Liver (tissue), 7 donors: ENCODE measurements at regions not wholly inside any gene's neighbourhood (a gene's known extent, or its start where the extent isn't known, plus 50 kb on each side); places are given as distances from the start of the nearest gene placed in this dataset.
A peak's percentile ranks its signal among the peaks of the same experiment; 100 is the strongest.

Source experiments
- DNase-seq: peaks from one replicate; pipeline ENCODE4 v3.0.0-alpha.2; 2017; ENCODE audit warnings: low spot score
- H3K27ac ChIP-seq, 2 donors: one replicate each; pipeline ENCODE4 v1.7.0; 2013; ENCODE audit warnings: inconsistent platforms in 2 of 2, low read length in 2 of 2, control low read depth in 1 of 2, low read depth in 1 of 2, mild to moderate bottlenecking in 1 of 2
- H3K27me3 ChIP-seq, 4 donors: one replicate each; pipeline versions ENCODE4 v1.6.1 to v1.7.0; 2013; ENCODE audit warnings: low read length in 3 of 4, inconsistent platforms in 1 of 4, mild to moderate bottlenecking in 1 of 4, moderate library complexity in 1 of 4; ENCODE audit not compliant: control insufficient read depth in 4 of 4, insufficient read depth in 4 of 4
- H3K36me3 ChIP-seq, 4 donors: one replicate each; pipeline versions ENCODE4 v1.6.1 to v1.7.0; 2013; ENCODE audit warnings: low read length in 3 of 4, mild to moderate bottlenecking in 3 of 4, low read depth in 1 of 4, moderate library complexity in 1 of 4; ENCODE audit not compliant: control insufficient read depth in 4 of 4, insufficient read depth in 3 of 4
- H3K4me1 ChIP-seq, 4 donors: one replicate each; pipeline versions ENCODE4 v1.6.1 to v1.7.0; 2013; ENCODE audit warnings: low read length in 3 of 4, mild to moderate bottlenecking in 3 of 4, moderate library complexity in 1 of 4; ENCODE audit not compliant: control insufficient read depth in 4 of 4, insufficient read depth in 4 of 4
- H3K4me3 ChIP-seq, 3 donors: one replicate each; pipeline versions ENCODE4 v1.6.1 to v1.7.0; 2013; ENCODE audit warnings: low read length in 3 of 3, control low read depth in 1 of 3, low read depth in 1 of 3, mild to moderate bottlenecking in 1 of 3
- H3K9ac ChIP-seq, 2 donors: one replicate each; pipeline ENCODE4 v1.7.0; 2013; ENCODE audit warnings: low read length in 2 of 2, mild to moderate bottlenecking in 2 of 2, moderate library complexity in 2 of 2, control low read depth in 1 of 2, low read depth in 1 of 2
- H3K9me3 ChIP-seq, 4 donors: one replicate each; pipeline versions ENCODE4 v1.6.1 to v1.7.0; 2013; ENCODE audit warnings: low read length in 3 of 4; ENCODE audit not compliant: control insufficient read depth in 4 of 4
- EGR1 ChIP-seq, 2 donors: IDR thresholded peaks; 2 replicates each; pipeline ENCODE4 v1.6.1; 2016 to 2018; ENCODE audit warnings: antibody characterized with exemption in 2 of 2, low read depth in 2 of 2
- FOXA2 ChIP-seq: IDR thresholded peaks from 2 replicates; pipeline ENCODE4 v1.6.1; 2016; ENCODE audit warnings: antibody characterized with exemption
- HNF4A ChIP-seq, 2 donors: conservative IDR thresholded peaks; 2 replicates each; pipeline ENCODE4 v1.6.1; 2016; ENCODE audit warnings: antibody characterized with exemption in 2 of 2, mild to moderate bottlenecking in 2 of 2
- HNF4G ChIP-seq: IDR thresholded peaks from 2 replicates; pipeline ENCODE4 v1.6.1; 2016; ENCODE audit warnings: antibody characterized with exemption
- JUND ChIP-seq, 2 donors: IDR thresholded peaks; 2 replicates each; pipeline ENCODE4 v1.6.1; 2016; ENCODE audit warnings: antibody characterized with exemption in 2 of 2
- RAD21 ChIP-seq, 2 donors: IDR thresholded peaks; 2 replicates each; pipeline ENCODE4 v1.6.1; 2016; ENCODE audit warnings: antibody characterized with exemption in 2 of 2, mild to moderate bottlenecking in 2 of 2
- REST ChIP-seq: IDR thresholded peaks from 2 replicates; pipeline ENCODE4 v1.6.1; 2016; ENCODE audit warnings: antibody characterized with exemption, mild to moderate bottlenecking
- SP1 ChIP-seq: IDR thresholded peaks from 2 replicates; pipeline ENCODE4 v1.6.1; 2018; ENCODE audit warnings: antibody characterized with exemption, mild to moderate bottlenecking
- TAF1 ChIP-seq: conservative IDR thresholded peaks from 2 replicates; pipeline ENCODE4 v1.6.1; 2016; ENCODE audit warnings: antibody characterized with exemption, mild to moderate bottlenecking
- YY1 ChIP-seq: IDR thresholded peaks from 2 replicates; pipeline ENCODE4 v1.6.1; 2016; ENCODE audit warnings: antibody characterized with exemption, mild to moderate bottlenecking
- WGBS: extraction: QIAGEN DNeasy Blood & Tissue Kit; methylation state at CpG from one replicate; pipeline ENCODE4 v1.1.7; 2013; 5-methylcytosine and 5-hydroxymethylcytosine counted together
- TF ChIP-seq, protein P1 (sequence below): IDR thresholded peaks from 2 replicates; pipeline ENCODE4 v1.6.1; 2016; ENCODE audit warnings: antibody characterized with exemption
- TF ChIP-seq, protein P2 (sequence below): IDR thresholded peaks from 2 replicates; pipeline ENCODE4 v1.6.1; 2016; ENCODE audit warnings: antibody characterized with exemption
- donor health status: healthy.
- donor health status: healthy.
- donor health status: healthy.
- donor health status: healthy.

DNA sequence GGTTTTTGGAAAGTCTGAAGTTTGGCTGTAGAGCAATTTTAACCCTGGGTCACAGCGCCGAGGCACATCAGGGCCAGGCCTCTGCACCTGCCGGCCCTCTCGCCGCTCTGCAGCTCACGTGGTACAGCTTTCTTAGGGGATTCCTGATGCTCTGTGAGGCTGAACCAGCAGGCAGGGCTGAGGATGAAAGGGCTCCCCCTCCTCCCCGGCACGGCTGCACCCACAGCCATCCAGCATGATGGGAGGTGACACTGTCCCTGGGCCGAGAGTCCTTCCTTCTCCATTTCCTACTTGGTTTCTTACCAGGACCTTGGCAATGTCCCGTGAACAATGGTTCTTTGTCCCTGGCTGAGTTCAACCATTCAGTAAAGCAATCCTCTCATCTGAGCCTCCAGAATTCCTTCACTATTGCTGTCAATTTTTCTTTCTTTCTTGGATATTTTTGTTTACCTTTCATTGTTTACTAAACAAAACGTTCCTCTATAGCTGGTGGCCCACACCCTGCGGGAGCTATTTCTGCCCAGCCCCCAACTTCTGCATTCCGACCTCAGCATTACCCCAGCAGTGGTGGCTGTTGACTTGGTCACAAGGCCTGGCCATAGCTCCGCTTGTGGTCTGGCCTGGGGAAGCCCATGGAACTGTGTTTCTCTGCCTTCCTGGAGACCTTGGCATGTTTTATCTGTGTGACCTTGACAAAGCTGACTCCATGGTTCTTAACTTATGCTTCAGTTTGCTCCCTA is 172.8 kb upstream of the B3GAT1 start:
- Histone ChIP-seq H3K9me3 (no peaks in the 10 kb centered on the region), H3K27me3 (peaks cover 0 to 2% (median 0%) of the 10 kb centered on the region in 4 donors), H3K36me3 (no peaks in the 10 kb centered on the region), H3K4me1 (peaks cover 0 to 3% (median 0%) of the 10 kb centered on the region in 4 donors), H3K9ac (no peak overlapping the region), H3K4me3 (no peak overlapping the region), H3K27ac (no peak overlapping the region)
- TF ChIP-seq FOXA2 (no peak), HNF4A (conservative IDR thresholded peaks at IDR 0.05) (no peak), HNF4G (no peak), SP1 (no peak), RAD21 (IDR thresholded peaks at IDR 0.05) (no peak), TAF1 (no peak)
- TF ChIP-seq, protein P1, sequence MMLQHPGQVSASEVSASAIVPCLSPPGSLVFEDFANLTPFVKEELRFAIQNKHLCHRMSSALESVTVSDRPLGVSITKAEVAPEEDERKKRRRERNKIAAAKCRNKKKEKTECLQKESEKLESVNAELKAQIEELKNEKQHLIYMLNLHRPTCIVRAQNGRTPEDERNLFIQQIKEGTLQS, result no peak
- TF ChIP-seq, protein P2, sequence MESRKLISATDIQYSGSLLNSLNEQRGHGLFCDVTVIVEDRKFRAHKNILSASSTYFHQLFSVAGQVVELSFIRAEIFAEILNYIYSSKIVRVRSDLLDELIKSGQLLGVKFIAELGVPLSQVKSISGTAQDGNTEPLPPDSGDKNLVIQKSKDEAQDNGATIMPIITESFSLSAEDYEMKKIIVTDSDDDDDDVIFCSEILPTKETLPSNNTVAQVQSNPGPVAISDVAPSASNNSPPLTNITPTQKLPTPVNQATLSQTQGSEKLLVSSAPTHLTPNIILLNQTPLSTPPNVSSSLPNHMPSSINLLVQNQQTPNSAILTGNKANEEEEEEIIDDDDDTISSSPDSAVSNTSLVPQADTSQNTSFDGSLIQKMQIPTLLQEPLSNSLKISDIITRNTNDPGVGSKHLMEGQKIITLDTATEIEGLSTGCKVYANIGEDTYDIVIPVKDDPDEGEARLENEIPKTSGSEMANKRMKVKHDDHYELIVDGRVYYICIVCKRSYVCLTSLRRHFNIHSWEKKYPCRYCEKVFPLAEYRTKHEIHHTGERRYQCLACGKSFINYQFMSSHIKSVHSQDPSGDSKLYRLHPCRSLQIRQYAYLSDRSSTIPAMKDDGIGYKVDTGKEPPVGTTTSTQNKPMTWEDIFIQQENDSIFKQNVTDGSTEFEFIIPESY, result no peak
- WGBS, result 76% methylated on average over 14 of the region's 14 CpGs
- DNase-seq, result peak; percentile 31

DNA sequence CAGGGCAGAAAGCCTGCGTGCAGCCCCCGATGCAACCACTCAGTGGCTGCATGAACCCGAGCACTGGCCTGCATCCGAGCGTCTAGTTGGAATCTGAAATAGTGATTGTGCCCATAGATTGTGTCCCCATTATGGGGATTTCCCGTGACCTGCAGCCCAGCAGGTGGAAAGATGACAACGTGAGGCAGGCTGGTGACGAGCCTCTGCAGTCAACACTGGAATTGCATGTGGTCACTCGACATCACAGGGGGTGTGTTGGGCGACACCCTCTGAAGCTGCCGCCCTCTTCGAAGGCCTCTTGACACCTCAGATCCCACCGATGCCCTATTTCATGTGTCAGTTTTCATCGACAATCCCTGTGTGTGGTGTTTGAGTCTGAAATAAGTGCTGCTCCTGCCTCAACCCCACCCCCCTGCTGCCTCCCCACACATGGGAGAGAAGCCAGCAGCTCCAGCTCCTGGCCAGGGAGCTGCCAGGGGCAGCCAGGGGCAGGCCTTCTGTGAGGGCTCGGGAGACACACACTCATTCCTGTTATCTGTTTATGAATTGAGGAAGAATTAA is 172.0 kb upstream of the B3GAT1 start:
- H3K4me1 ChIP-seq, result peaks cover 0 to 3% (median 0%) of the 10 kb centered on the region in 4 donors
- no peak overlapping the region for H3K27ac ChIP-seq
- TF ChIP-seq YY1 (no peak), RAD21 (IDR thresholded peaks at IDR 0.05) (no peak), REST (no peak), JUND (IDR thresholded peaks at IDR 0.05) (no peak), HNF4G (no peak), EGR1 (IDR thresholded peaks at IDR 0.05; ENCODE audit: low read depth in 2 of 2) (no peak), TAF1 (no peak)
- TF ChIP-seq, protein P1, result no peak
- no peaks in the 10 kb centered on the region for H3K9me3 ChIP-seq
- peaks cover 0 to 2% (median 0%) of the 10 kb centered on the region in 4 donors for H3K27me3 ChIP-seq
- 84% methylated on average over 15 of the region's 15 CpGs for WGBS
- no peak overlapping the region for H3K9ac ChIP-seq
- H3K36me3 ChIP-seq, result no peaks in the 10 kb centered on the region
- DNase-seq, result peak; percentile 27
- H3K4me3 ChIP-seq, result no peak overlapping the region
